Panc1 (cell line): ENCODE measurements at regions not wholly inside any gene's neighbourhood (a gene's known extent, or its start where the extent isn't known, plus 50 kb on each side); places are given as distances from the start of the nearest gene placed in this dataset.

ENCODE experiments used
- ATAC-seq: fragments of 200-7000 bp; cut with Tn5 transposase; 2 replicates; pipeline ENCODE4 v1.9.1; 2020; ENCODE audit warnings: mild to moderate bottlenecking, moderate library complexity
- BruUV-seq: library from RNA; stranded (reverse); fragments of 400-500 nt; replicated peaks from 2 replicates; lab custom pipeline; 2021; lab: Mats Ljungman, UMichigan
- CTCF ChIA-PET: fragments of 300-600 bp; sonication (Branson Sonifier 250); formaldehyde crosslinking; loops from one replicate; lab custom pipeline; 2022; ENCODE audit warnings: antibody characterized with exemption; lab: Charles Lee
- POLR2A ChIA-PET: fragments of 300-600 bp; sonication (Branson Sonifier 250); formaldehyde crosslinking; loops from one replicate; lab custom pipeline; 2022; ENCODE audit warnings: antibody characterized with exemption; lab: Charles Lee
- DNase-seq: peaks from one replicate; pipeline ENCODE4 v3.0.0-alpha.2; 2010; ENCODE audit warnings: low read depth, low spot score
- H3K27ac ChIP-seq: 2 replicates; pipeline ENCODE4 v1.5.1; 2011; ENCODE audit warnings: mild to moderate bottlenecking, low read length, inconsistent platforms
- H3K27me3 ChIP-seq: fragments of 200-500 bp; sonication (Bioruptor generic); 2 replicates; pipeline ENCODE4 v1.6.0; 2014; ENCODE audit warnings: low read length, inconsistent platforms; ENCODE audit not compliant: control insufficient read depth, insufficient read depth
- H3K36me3 ChIP-seq: fragments of 200-500 bp; sonication (Bioruptor generic); 2 replicates; pipeline ENCODE4 v1.5.1; 2014; ENCODE audit warnings: inconsistent platforms, mild to moderate bottlenecking, low read length, moderate library complexity; ENCODE audit not compliant: control insufficient read depth, insufficient read depth
- H3K4me1 ChIP-seq: 2 replicates; pipeline ENCODE4 v1.5.1; 2011; ENCODE audit warnings: inconsistent platforms, mild to moderate bottlenecking, low read length, moderate library complexity; ENCODE audit not compliant: control insufficient read depth, insufficient read depth
- H3K4me3 ChIP-seq, 2 experiments: 2 replicates each; pipeline ENCODE4 v1.5.1; 2011 to 2012; ENCODE audit warnings: low read depth in 2 of 2, low read length in 2 of 2, mild to moderate bottlenecking in 2 of 2, inconsistent platforms in 1 of 2, moderate library complexity in 1 of 2
- H3K9me3 ChIP-seq: fragments of 200-500 bp; sonication (Bioruptor generic); 2 replicates; pipeline ENCODE4 v1.5.1; 2014; ENCODE audit warnings: low read depth, mild to moderate bottlenecking, inconsistent platforms, low read length, moderate library complexity; ENCODE audit not compliant: control insufficient read depth, insufficient read depth
- POLR2AphosphoS5 ChIP-seq: IDR thresholded peaks from 2 replicates; pipeline ENCODE4 v1.6.1; 2012; ENCODE audit warnings: mild to moderate bottlenecking, low read depth, low read length, moderate library complexity
- SIN3A ChIP-seq: IDR thresholded peaks from 2 replicates; pipeline ENCODE4 v1.6.1; 2012; ENCODE audit warnings: low read depth, mild to moderate bottlenecking, low read length, moderate library complexity, borderline replicate concordance; ENCODE audit not compliant: insufficient read depth
- TCF7L2 ChIP-seq: IDR thresholded peaks from 2 replicates; pipeline ENCODE4 v1.6.1; 2011; ENCODE audit warnings: mild to moderate bottlenecking, low read depth, low read length, inconsistent platforms
- in situ Hi-C: cut with HindIII; loops from 2 replicates; pipeline ENCODE4 v1.10.0; 2016; ENCODE audit warnings: low sequenced_read_pairs, low pct_unique_long_range_greater_than_20kb
- intact Hi-C: fragments of 100-400 bp; cut with micrococcal nuclease; formaldehyde crosslinking; loops from one replicate; pipeline ENCODE4 v1.10.0; 2022; ENCODE audit not compliant: unreplicated experiment
- TF ChIP-seq, protein P1 (sequence below): fragments of 450-650 bp; IDR thresholded peaks from 2 replicates; pipeline ENCODE4 v1.5.1; 2017; ENCODE audit warnings: mild to moderate bottlenecking
- TF ChIP-seq, protein P2 (sequence below), 2 experiments: IDR thresholded peaks; 2 replicates each; pipeline ENCODE4 v1.6.1; 2011 to 2012; ENCODE audit warnings: low read depth in 2 of 2, control low read depth in 1 of 2, low read length in 1 of 2, mild to moderate bottlenecking in 1 of 2, moderate library complexity in 1 of 2; ENCODE audit not compliant: insufficient read depth in 1 of 2

DNA sequence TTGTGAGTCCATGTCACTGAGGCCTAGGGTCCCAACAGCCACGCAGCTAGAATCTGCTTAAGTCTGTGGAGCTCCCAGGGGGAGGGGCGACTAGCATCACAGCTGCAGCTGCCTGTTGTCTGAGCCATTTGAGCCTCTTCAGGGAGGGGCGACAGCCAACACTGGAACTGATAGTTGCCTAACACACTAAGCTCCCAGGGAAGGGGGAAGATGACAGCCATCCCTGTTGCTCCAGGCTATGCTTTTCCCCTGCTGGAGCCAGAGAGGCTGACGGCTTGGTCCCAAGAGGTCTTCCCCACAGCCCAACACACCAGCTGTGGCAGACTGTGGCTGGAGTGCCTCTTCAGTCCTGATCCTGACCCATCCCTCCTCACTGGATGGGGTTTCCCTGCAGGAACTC is 817.5 kb downstream of the NXPH1 start:
- in situ Hi-C loops (no loop called here), intact Hi-C loops (no loop called here)
- ATAC-seq (no peak), DNase-seq (no peak)
- no TSS peak for BruUV-seq
- H3K27ac ChIP-seq, result no peak overlapping the region
- H3K4me3 ChIP-seq, result no peak overlapping the region
- H3K36me3 ChIP-seq, result no peaks in the 10 kb centered on the region
- no peak for TF ChIP-seq SIN3A
- TF ChIP-seq TCF7L2, result no peak
- TF ChIP-seq, protein P1, sequence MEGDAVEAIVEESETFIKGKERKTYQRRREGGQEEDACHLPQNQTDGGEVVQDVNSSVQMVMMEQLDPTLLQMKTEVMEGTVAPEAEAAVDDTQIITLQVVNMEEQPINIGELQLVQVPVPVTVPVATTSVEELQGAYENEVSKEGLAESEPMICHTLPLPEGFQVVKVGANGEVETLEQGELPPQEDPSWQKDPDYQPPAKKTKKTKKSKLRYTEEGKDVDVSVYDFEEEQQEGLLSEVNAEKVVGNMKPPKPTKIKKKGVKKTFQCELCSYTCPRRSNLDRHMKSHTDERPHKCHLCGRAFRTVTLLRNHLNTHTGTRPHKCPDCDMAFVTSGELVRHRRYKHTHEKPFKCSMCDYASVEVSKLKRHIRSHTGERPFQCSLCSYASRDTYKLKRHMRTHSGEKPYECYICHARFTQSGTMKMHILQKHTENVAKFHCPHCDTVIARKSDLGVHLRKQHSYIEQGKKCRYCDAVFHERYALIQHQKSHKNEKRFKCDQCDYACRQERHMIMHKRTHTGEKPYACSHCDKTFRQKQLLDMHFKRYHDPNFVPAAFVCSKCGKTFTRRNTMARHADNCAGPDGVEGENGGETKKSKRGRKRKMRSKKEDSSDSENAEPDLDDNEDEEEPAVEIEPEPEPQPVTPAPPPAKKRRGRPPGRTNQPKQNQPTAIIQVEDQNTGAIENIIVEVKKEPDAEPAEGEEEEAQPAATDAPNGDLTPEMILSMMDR, result no peak
- TF ChIP-seq, protein P2, sequence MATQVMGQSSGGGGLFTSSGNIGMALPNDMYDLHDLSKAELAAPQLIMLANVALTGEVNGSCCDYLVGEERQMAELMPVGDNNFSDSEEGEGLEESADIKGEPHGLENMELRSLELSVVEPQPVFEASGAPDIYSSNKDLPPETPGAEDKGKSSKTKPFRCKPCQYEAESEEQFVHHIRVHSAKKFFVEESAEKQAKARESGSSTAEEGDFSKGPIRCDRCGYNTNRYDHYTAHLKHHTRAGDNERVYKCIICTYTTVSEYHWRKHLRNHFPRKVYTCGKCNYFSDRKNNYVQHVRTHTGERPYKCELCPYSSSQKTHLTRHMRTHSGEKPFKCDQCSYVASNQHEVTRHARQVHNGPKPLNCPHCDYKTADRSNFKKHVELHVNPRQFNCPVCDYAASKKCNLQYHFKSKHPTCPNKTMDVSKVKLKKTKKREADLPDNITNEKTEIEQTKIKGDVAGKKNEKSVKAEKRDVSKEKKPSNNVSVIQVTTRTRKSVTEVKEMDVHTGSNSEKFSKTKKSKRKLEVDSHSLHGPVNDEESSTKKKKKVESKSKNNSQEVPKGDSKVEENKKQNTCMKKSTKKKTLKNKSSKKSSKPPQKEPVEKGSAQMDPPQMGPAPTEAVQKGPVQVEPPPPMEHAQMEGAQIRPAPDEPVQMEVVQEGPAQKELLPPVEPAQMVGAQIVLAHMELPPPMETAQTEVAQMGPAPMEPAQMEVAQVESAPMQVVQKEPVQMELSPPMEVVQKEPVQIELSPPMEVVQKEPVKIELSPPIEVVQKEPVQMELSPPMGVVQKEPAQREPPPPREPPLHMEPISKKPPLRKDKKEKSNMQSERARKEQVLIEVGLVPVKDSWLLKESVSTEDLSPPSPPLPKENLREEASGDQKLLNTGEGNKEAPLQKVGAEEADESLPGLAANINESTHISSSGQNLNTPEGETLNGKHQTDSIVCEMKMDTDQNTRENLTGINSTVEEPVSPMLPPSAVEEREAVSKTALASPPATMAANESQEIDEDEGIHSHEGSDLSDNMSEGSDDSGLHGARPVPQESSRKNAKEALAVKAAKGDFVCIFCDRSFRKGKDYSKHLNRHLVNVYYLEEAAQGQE (IDR thresholded peaks at IDR 0.05; ENCODE audit: insufficient read depth in 1 of 2, low read depth in 2 of 2, low read length in 1 of 2), result no peak
- no peak for TF ChIP-seq POLR2AphosphoS5
- H3K4me1 ChIP-seq, result no peaks in the 10 kb centered on the region
- CTCF ChIA-PET, result no interaction called here
- no peaks in the 10 kb centered on the region for H3K27me3 ChIP-seq
- POLR2A ChIA-PET, result no interaction called here
- H3K9me3 ChIP-seq, result peaks cover 5% of the 10 kb centered on the region; the same call in 1 of the 2 replicates

DNA sequence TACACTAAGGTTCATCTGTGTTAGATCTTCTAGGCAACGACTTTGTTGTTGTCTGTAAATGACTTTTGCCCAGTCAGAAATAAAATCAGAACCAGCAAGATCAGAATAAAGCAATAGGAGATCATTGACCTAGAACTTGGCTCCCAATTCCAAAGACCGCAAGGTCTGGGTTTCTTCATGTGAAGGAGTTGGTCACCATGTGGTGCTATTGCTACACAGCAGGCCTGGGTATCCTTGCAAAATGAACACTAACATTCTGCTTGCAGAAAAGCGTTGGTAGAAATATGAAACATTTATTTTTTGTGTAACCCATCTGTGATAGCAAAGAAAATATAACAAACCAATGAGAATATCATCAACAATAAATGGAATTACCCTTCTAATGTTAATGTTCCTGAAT is 831.0 kb downstream of the NXPH1 start:
- TF ChIP-seq TCF7L2 (no peak), SIN3A (no peak)
- TF ChIP-seq, protein P1, result peak; percentile 23; the same call in 1 of the 2 replicates
- Histone ChIP-seq H3K27me3 (no peaks in the 10 kb centered on the region), H3K27ac (no peak overlapping the region), H3K9me3 (peaks cover 5% of the 10 kb centered on the region; the same call in 1 of the 2 replicates), H3K36me3 (no peaks in the 10 kb centered on the region), H3K4me3 (no peak overlapping the region), H3K4me1 (no peaks in the 10 kb centered on the region)
- intact Hi-C loops, result no loop called here
- in situ Hi-C loops, result no loop called here
- ChIA-PET CTCF (no interaction called here), POLR2A (no interaction called here)
- no peak for DNase-seq
- ATAC-seq, result no peak
- BruUV-seq, result no TSS peak
